ENCODE measurements at regions not wholly inside any gene's neighbourhood (a gene's known extent, or its start where the extent isn't known, plus 50 kb on each side); places are given as distances from the start of the nearest gene placed in this dataset.

GRCh38 chr1:112318263-112318662 is 77.8 kb upstream of the CTTNBP2NL start:
- TF ChIP-seq, protein P1, sequence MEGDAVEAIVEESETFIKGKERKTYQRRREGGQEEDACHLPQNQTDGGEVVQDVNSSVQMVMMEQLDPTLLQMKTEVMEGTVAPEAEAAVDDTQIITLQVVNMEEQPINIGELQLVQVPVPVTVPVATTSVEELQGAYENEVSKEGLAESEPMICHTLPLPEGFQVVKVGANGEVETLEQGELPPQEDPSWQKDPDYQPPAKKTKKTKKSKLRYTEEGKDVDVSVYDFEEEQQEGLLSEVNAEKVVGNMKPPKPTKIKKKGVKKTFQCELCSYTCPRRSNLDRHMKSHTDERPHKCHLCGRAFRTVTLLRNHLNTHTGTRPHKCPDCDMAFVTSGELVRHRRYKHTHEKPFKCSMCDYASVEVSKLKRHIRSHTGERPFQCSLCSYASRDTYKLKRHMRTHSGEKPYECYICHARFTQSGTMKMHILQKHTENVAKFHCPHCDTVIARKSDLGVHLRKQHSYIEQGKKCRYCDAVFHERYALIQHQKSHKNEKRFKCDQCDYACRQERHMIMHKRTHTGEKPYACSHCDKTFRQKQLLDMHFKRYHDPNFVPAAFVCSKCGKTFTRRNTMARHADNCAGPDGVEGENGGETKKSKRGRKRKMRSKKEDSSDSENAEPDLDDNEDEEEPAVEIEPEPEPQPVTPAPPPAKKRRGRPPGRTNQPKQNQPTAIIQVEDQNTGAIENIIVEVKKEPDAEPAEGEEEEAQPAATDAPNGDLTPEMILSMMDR (optimal IDR thresholded peaks at IDR 0.05 in 1 of 3, IDR thresholded peaks at IDR 0.05 in 1 of 3, conservative IDR thresholded peaks at IDR 0.05 in 1 of 3; ENCODE audit: extremely low read depth in 1 of 3, insufficient read depth in 2 of 3, low read length in 3 of 3) = no peak
- no peak for TF ChIP-seq EZH2 (IDR thresholded peaks at IDR 0.05; ENCODE audit: low read length)
